ENCODE measurements at regions not wholly inside any gene's neighbourhood (a gene's known extent, or its start where the extent isn't known, plus 50 kb on each side); places are given as distances from the start of the nearest gene placed in this dataset.

DNA sequence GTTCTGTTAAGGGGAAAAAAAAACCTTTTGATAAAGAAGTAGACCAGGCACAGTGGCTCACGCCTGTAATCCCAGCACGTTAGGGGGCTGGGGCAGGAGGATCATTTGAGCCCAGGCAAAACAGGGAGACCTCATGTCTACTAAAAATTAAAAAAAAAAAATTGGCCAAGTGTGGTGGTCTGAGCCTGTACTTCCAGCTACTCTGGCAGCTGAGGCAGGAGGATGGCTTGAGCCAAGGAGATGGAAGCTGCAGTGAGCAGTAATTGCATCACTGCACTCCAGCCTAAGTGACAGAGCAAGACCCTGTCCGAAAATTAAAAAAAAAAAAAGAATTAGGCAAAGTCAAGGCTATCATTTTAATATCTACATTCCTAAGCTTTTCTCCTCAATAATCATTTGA lies 124.8 kb upstream of the CPM start:
- peaks cover 0 to 52% (median 0%) of the 10 kb centered on the region in 9 donors for H3K4me1 ChIP-seq
- 71 to 76% methylated on average over 3 of the region's 3 CpGs for WGBS, 2 donors
- H3K9me3 ChIP-seq = no peaks in the 10 kb centered on the region
- intact Hi-C loops (cut with DNase I) = no loop called here
- no peak for ATAC-seq
- TF ChIP-seq, protein P1, sequence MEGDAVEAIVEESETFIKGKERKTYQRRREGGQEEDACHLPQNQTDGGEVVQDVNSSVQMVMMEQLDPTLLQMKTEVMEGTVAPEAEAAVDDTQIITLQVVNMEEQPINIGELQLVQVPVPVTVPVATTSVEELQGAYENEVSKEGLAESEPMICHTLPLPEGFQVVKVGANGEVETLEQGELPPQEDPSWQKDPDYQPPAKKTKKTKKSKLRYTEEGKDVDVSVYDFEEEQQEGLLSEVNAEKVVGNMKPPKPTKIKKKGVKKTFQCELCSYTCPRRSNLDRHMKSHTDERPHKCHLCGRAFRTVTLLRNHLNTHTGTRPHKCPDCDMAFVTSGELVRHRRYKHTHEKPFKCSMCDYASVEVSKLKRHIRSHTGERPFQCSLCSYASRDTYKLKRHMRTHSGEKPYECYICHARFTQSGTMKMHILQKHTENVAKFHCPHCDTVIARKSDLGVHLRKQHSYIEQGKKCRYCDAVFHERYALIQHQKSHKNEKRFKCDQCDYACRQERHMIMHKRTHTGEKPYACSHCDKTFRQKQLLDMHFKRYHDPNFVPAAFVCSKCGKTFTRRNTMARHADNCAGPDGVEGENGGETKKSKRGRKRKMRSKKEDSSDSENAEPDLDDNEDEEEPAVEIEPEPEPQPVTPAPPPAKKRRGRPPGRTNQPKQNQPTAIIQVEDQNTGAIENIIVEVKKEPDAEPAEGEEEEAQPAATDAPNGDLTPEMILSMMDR (IDR thresholded peaks at IDR 0.05) = no peak
- H3K27ac ChIP-seq = no peak overlapping the region
- H3K4me3 ChIP-seq = no peak overlapping the region
- H3K36me3 ChIP-seq = no peaks in the 10 kb centered on the region
- DNase-seq = no peak
- H3K27me3 ChIP-seq = peaks cover 0 to 3% (median 0%) of the 10 kb centered on the region in 7 donors

GRCh38 chr12:69059465-69060457 lies 126.8 kb upstream of the CPM start:
- intact Hi-C loops (cut with DNase I) = loop anchor here in 1 of 10 donors (10.0 kb wide), 1 partner anchor 195 kb away; no protein-coding TSS in a partner anchor
- no peak for ATAC-seq
- peak overlapping the region in 1 of 10 donors; percentile 12 for H3K27ac ChIP-seq
- H3K27me3 ChIP-seq = peaks cover 0 to 3% (median 0%) of the 10 kb centered on the region in 7 donors
- H3K9me3 ChIP-seq = no peaks in the 10 kb centered on the region
- 92 to 95% methylated on average over 8 of the region's 8 CpGs for WGBS, 2 donors
- H3K4me1 ChIP-seq = peaks cover 0 to 56% (median 0%) of the 10 kb centered on the region in 9 donors
- TF ChIP-seq, protein P1 (IDR thresholded peaks at IDR 0.05) = no peak
- no peak overlapping the region for H3K4me3 ChIP-seq
- no peaks in the 10 kb centered on the region for H3K36me3 ChIP-seq
- DNase-seq = no peak

- WGBS, 2 donors = 78 to 86% methylated on average over 1 of the region's 1 CpG
- H3K4me1 ChIP-seq = peaks cover 0 to 39% (median 0%) of the 10 kb centered on the region in 9 donors
- TF ChIP-seq, protein P1 (IDR thresholded peaks at IDR 0.05) = no peak
- peaks cover 0 to 3% (median 0%) of the 10 kb centered on the region in 7 donors for H3K27me3 ChIP-seq
- H3K36me3 ChIP-seq = no peaks in the 10 kb centered on the region
- H3K4me3 ChIP-seq = no peak overlapping the region
- DNase-seq (no peak), ATAC-seq (no peak)
- H3K27ac ChIP-seq = peak overlapping the region in 1 of 10 donors; percentile 79
- no peaks in the 10 kb centered on the region for H3K9me3 ChIP-seq
- intact Hi-C loops (cut with DNase I) = loop anchor here in 1 of 10 donors (10.0 kb wide), 1 partner anchor 197 kb away; no protein-coding TSS in a partner anchor
Measured at GRCh38 chr12:69061574-69061973, 128.6 kb upstream of the CPM start.

GRCh38 chr12:69062621-69063237 lies 129.8 kb upstream of the CPM start:
- intact Hi-C loops (cut with DNase I) = loop anchor here in 1 of 10 donors (10.0 kb wide), 1 partner anchor 198 kb away; no protein-coding TSS in a partner anchor
- no peaks in the 10 kb centered on the region for H3K9me3 ChIP-seq
- H3K4me1 ChIP-seq = peaks cover 0 to 31% (median 0%) of the 10 kb centered on the region in 9 donors
- H3K4me3 ChIP-seq = no peak overlapping the region
- H3K36me3 ChIP-seq = no peaks in the 10 kb centered on the region
- TF ChIP-seq, protein P1 (IDR thresholded peaks at IDR 0.05) = no peak
- peak in 1 of 8 donors; percentile 34 for ATAC-seq
- H3K27me3 ChIP-seq = no peaks in the 10 kb centered on the region
- 80 to 83% methylated on average over 3 of the region's 3 CpGs for WGBS, 2 donors
- peak overlapping the region in 2 of 10 donors; percentile 23 to 79 for H3K27ac ChIP-seq
- DNase-seq = no peak

All from heart right ventricle (tissue), 16 donors.